Panc1 (cell line): ENCODE measurements at regions not wholly inside any gene's neighbourhood (a gene's known extent, or its start where the extent isn't known, plus 50 kb on each side); places are given as distances from the start of the nearest gene placed in this dataset.

Source experiments
- CTCF ChIP-seq: fragments of 450-650 bp; IDR thresholded peaks from 2 replicates; pipeline ENCODE4 v1.5.1; 2017; ENCODE audit warnings: mild to moderate bottlenecking
- POLR2AphosphoS5 ChIP-seq: IDR thresholded peaks from 2 replicates; pipeline ENCODE4 v1.6.1; 2012; ENCODE audit warnings: mild to moderate bottlenecking, low read depth, low read length, moderate library complexity
- REST ChIP-seq, 2 experiments: IDR thresholded peaks; 2 replicates each; pipeline ENCODE4 v1.6.1; 2011 to 2012; ENCODE audit warnings: low read depth in 2 of 2, control low read depth in 1 of 2, low read length in 1 of 2, mild to moderate bottlenecking in 1 of 2, moderate library complexity in 1 of 2; ENCODE audit not compliant: insufficient read depth in 1 of 2
- TCF7L2 ChIP-seq: IDR thresholded peaks from 2 replicates; pipeline ENCODE4 v1.6.1; 2011; ENCODE audit warnings: mild to moderate bottlenecking, low read depth, low read length, inconsistent platforms

DNA sequence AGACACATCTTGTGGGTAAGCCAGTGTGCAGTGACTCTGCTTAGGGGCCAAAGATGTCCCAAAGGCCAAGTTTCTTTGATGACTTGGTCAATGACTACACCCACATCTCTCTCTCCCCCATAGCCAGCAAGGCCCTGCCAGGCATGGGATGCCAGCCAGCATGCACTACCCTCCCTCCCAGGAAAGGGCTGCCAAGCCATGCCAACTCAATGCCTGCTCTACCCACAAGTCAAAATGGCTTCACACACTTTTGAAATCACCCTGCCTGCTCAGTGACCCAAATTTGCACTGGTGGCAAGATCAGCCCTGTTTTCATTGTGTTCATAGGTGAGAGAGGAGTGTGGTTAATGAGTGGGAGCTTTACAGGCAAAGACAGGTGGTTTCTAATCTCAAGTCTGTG lies 112.5 kb downstream of the MATN1 start:
- no peak for TF ChIP-seq CTCF
- TF ChIP-seq POLR2AphosphoS5: no peak
- no peak for TF ChIP-seq REST (IDR thresholded peaks at IDR 0.05; ENCODE audit: insufficient read depth in 1 of 2, low read depth in 2 of 2, low read length in 1 of 2)
- TF ChIP-seq TCF7L2: no peak
